ENCODE measurements at regions not wholly inside any gene's neighbourhood (a gene's known extent, or its start where the extent isn't known, plus 50 kb on each side); places are given as distances from the start of the nearest gene placed in this dataset.
"Not testable (repeated sequence)": the region's sequence is repeated elsewhere in the genome, so short reads cannot be mapped to it uniquely, and the experiment has no call there.

DNA sequence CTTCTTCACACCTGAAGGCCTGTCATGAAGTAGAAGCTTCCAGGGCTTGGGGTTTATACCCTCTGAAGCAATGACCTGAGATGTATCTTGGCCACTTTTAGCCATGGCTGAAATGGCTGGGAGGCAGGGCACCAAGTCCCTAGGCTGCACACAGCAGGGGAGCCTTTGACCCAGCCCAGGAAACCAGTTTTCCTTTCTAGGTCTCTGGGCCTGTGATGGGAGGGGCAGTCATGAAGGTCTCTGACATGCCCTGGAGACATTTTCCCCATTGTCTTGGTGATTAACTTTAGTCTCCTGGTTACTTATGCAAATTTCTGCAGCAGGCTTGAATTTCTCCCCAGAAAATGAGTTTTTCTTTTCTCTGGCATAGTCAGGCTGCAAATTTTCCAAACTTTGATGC lies 511.0 kb upstream of the KLHL4 start:
- ATAC-seq (no peak), DNase-seq (ENCODE audit: low read depth, low spot score) (no peak)
- no peaks in the 10 kb centered on the region for H3K4me1 ChIP-seq (ENCODE audit: control insufficient read depth, insufficient read depth, low read length)
- H3K36me3 ChIP-seq (ENCODE audit: control insufficient read depth, insufficient read depth, low read length) = no peaks in the 10 kb centered on the region
- TF ChIP-seq, protein P1, sequence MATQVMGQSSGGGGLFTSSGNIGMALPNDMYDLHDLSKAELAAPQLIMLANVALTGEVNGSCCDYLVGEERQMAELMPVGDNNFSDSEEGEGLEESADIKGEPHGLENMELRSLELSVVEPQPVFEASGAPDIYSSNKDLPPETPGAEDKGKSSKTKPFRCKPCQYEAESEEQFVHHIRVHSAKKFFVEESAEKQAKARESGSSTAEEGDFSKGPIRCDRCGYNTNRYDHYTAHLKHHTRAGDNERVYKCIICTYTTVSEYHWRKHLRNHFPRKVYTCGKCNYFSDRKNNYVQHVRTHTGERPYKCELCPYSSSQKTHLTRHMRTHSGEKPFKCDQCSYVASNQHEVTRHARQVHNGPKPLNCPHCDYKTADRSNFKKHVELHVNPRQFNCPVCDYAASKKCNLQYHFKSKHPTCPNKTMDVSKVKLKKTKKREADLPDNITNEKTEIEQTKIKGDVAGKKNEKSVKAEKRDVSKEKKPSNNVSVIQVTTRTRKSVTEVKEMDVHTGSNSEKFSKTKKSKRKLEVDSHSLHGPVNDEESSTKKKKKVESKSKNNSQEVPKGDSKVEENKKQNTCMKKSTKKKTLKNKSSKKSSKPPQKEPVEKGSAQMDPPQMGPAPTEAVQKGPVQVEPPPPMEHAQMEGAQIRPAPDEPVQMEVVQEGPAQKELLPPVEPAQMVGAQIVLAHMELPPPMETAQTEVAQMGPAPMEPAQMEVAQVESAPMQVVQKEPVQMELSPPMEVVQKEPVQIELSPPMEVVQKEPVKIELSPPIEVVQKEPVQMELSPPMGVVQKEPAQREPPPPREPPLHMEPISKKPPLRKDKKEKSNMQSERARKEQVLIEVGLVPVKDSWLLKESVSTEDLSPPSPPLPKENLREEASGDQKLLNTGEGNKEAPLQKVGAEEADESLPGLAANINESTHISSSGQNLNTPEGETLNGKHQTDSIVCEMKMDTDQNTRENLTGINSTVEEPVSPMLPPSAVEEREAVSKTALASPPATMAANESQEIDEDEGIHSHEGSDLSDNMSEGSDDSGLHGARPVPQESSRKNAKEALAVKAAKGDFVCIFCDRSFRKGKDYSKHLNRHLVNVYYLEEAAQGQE (IDR thresholded peaks at IDR 0.05; ENCODE audit: insufficient read depth in 1 of 2, low read depth in 2 of 2, low read length in 1 of 2) = no peak
- no peak for TF ChIP-seq POLR2AphosphoS5 (IDR thresholded peaks at IDR 0.05; ENCODE audit: low read depth, low read length)
- TF ChIP-seq, protein P2, sequence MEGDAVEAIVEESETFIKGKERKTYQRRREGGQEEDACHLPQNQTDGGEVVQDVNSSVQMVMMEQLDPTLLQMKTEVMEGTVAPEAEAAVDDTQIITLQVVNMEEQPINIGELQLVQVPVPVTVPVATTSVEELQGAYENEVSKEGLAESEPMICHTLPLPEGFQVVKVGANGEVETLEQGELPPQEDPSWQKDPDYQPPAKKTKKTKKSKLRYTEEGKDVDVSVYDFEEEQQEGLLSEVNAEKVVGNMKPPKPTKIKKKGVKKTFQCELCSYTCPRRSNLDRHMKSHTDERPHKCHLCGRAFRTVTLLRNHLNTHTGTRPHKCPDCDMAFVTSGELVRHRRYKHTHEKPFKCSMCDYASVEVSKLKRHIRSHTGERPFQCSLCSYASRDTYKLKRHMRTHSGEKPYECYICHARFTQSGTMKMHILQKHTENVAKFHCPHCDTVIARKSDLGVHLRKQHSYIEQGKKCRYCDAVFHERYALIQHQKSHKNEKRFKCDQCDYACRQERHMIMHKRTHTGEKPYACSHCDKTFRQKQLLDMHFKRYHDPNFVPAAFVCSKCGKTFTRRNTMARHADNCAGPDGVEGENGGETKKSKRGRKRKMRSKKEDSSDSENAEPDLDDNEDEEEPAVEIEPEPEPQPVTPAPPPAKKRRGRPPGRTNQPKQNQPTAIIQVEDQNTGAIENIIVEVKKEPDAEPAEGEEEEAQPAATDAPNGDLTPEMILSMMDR (IDR thresholded peaks at IDR 0.05) = no peak
- no peak for TF ChIP-seq TCF7L2 (IDR thresholded peaks at IDR 0.05; ENCODE audit: low read depth, low read length)
- in situ Hi-C loops (cut with HindIII; ENCODE audit: low pct_unique_long_range_greater_than_20kb, low sequenced_read_pairs) = no loop called here
- BruUV-seq (replicated peaks) = no TSS peak
- no peaks in the 10 kb centered on the region for H3K27me3 ChIP-seq (ENCODE audit: control insufficient read depth, insufficient read depth, low read length)
- H3K4me3 ChIP-seq (ENCODE audit: low read depth in 2 of 2, low read length in 2 of 2) = no peak overlapping the region
- ChIA-PET POLR2A (no interaction called here), CTCF (no interaction called here)
- no peaks in the 10 kb centered on the region for H3K9me3 ChIP-seq (ENCODE audit: control insufficient read depth, insufficient read depth, low read depth, low read length)
- intact Hi-C loops (cut with micrococcal nuclease; ENCODE audit: unreplicated experiment) = no loop called here
- no peak overlapping the region for H3K27ac ChIP-seq (ENCODE audit: low read length)

- POLR2A ChIA-PET = no interaction called here
- TF ChIP-seq SIN3A (IDR thresholded peaks at IDR 0.05; ENCODE audit: borderline replicate concordance, insufficient read depth, low read depth, low read length) = no peak
- TF ChIP-seq, protein P2 (IDR thresholded peaks at IDR 0.05) = no peak
- no peak for TF ChIP-seq TCF7L2 (IDR thresholded peaks at IDR 0.05; ENCODE audit: low read depth, low read length)
- TF ChIP-seq, protein P1 (IDR thresholded peaks at IDR 0.05; ENCODE audit: insufficient read depth in 1 of 2, low read depth in 2 of 2, low read length in 1 of 2) = no peak
- no peak for TF ChIP-seq POLR2AphosphoS5 (IDR thresholded peaks at IDR 0.05; ENCODE audit: low read depth, low read length)
- Histone ChIP-seq H3K36me3 (ENCODE audit: control insufficient read depth, insufficient read depth, low read length) (no peaks in the 10 kb centered on the region), H3K4me3 (ENCODE audit: low read depth in 2 of 2, low read length in 2 of 2) (no peak overlapping the region), H3K9me3 (ENCODE audit: control insufficient read depth, insufficient read depth, low read depth, low read length) (no peaks in the 10 kb centered on the region), H3K27ac (ENCODE audit: low read length) (no peak overlapping the region), H3K4me1 (ENCODE audit: control insufficient read depth, insufficient read depth, low read length) (no peaks in the 10 kb centered on the region), H3K27me3 (ENCODE audit: control insufficient read depth, insufficient read depth, low read length) (no peaks in the 10 kb centered on the region)
- in situ Hi-C loops (cut with HindIII; ENCODE audit: low pct_unique_long_range_greater_than_20kb, low sequenced_read_pairs) (no loop called here), intact Hi-C loops (cut with micrococcal nuclease; ENCODE audit: unreplicated experiment) (no loop called here)
- ATAC-seq (no peak), DNase-seq (ENCODE audit: low read depth, low spot score) (no peak)
- BruUV-seq (replicated peaks) = no TSS peak
- CTCF ChIA-PET = no interaction called here
Observed at GRCh38 chrX:87017210-87017609, 500.4 kb upstream of the KLHL4 start.

- in situ Hi-C loops (cut with HindIII; ENCODE audit: low pct_unique_long_range_greater_than_20kb, low sequenced_read_pairs); POLR2A ChIA-PET; H3K27ac ChIP-seq (ENCODE audit: low read length); DNase-seq (ENCODE audit: low read depth, low spot score); H3K9me3 ChIP-seq (ENCODE audit: control insufficient read depth, insufficient read depth, low read depth, low read length); ATAC-seq; H3K36me3 ChIP-seq (ENCODE audit: control insufficient read depth, insufficient read depth, low read length); H3K27me3 ChIP-seq (ENCODE audit: control insufficient read depth, insufficient read depth, low read length); CTCF ChIA-PET; H3K4me1 ChIP-seq (ENCODE audit: control insufficient read depth, insufficient read depth, low read length); intact Hi-C loops (cut with micrococcal nuclease; ENCODE audit: unreplicated experiment); BruUV-seq (replicated peaks); H3K4me3 ChIP-seq (ENCODE audit: low read depth in 2 of 2, low read length in 2 of 2): not testable (repeated sequence)
Observed at GRCh38 chrX:87033115-87033514, 484.5 kb upstream of the KLHL4 start.

Data from Panc1 (cell line).